VCaP (cell line): ENCODE measurements at regions not wholly inside any gene's neighbourhood (a gene's known extent, or its start where the extent isn't known, plus 50 kb on each side); places are given as distances from the start of the nearest gene placed in this dataset.
"Not testable (repeated sequence)": the region's sequence is repeated elsewhere in the genome, so short reads cannot be mapped to it uniquely, and the experiment has no call there.

Experiments
- H3K27ac ChIP-seq: fragments of 450-650 bp; 2 replicates; pipeline ENCODE4 v1.5.1; 2017

DNA sequence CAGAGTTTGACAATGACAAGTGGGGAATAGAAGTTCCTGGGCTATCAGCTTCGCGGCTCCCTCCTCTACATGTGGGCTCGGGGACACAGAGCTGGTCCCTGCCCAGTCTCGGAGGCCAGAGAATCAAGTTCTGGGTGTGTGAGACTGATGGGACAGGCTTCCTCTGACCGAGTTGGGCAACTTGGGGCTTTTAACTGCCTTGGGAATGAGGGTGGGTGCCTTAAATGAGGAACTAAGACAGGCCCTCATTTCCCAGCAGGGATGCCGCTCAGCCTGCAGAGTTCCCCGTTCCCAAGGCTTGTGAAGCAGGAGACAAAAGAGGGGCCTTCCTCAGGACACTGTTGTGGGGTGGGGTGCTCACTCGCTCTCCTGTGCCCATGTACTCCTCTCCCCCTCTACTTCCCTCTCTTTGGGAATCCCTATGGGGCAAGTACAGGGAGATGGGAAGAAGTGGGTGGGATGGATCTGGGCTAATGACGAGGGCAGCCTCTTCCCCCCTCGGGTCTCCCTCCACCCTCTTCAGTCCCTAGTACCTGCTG is 290.2 kb downstream of the BCL2L11 start:
- H3K27ac ChIP-seq: not testable (repeated sequence)

- H3K27ac ChIP-seq: not testable (repeated sequence)
Observed at GRCh38 chr2:111411867-111412681, 291.4 kb downstream of the BCL2L11 start.

DNA sequence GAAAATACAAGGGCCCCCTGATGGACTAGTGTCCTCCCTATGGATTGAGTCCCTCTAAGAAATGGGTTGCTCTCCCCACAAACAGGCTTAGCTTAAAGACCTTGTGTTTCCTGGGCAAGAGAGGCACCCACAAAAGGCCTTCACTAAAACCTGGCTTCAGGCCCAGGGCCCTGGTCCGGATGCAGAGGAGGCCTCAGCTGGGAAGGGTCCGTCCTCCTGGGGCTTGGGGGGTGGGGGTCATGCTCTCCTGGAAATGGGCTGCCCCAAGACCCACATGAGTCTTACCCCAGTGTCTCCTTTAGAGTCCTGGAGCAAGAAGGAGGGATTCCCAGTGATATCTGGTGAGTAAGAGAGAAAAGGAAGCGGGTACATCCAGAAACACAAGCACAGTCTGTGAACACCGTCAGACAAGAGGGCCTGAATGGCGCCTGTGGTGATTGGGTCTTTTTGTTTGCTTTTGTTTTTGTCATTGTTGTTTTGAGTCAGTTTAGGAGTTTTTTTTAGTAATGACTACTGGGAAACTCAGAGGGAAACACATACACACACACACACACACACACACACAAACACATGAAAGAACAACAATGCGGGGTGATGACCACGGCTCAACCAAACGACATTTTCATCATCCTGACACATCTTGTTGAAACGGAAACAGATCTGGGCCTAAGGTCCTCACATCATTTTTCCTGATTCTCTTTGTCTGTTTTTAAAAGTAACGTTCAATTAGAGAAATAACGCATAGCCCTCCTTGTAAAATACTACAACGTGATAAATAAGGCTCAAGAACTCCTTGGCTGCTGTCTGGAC is 292.3 kb downstream of the BCL2L11 start:
- H3K27ac ChIP-seq: not testable (repeated sequence)

GRCh38 chr2:111413950-111414349 is 293.2 kb downstream of the BCL2L11 start:
- H3K27ac ChIP-seq: not testable (repeated sequence)

DNA sequence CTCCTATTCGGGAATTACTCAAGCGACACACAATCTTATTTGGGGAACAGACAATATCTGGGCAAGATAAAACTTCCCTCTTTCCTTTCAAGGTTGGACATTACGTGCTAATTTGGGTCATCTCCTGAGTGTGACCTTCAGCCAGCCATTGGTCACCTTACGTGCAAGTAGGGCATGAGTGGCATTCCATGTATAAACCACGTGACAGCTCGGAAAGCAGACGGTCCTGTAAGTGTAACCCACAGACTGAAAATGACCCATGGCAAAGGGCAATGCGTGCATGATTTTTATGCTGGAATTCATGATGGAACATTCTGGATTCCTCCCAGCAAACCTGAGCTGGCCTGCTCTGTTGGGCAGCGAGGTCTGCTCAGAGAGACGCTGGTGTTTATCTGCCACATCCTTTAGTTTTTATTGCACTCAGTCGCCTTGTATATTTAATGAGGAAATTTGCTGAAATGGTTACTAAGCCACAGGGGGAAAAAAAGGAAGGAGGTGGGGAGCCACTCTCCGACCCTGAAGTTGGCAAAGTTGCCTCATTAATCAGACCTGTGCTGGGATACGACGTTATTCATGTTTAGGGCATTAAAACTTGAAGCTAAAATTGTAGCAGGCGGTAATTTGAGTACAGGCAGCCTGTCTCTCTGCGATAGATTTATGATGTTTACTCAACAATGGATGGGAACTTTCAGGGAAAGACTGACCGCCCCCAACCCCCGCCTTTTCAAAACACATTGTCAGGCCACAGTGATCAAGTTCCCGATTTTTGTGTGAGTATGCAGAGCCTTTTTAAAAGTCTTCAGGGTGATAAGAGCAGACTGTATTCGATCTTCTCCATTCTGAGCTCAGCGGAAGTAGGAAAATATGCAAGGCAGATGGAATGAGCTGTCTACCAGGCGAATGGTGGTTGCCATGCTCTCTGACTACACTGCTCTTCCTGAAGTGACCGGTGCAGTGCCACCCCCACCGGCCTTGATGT is 295.3 kb downstream of the BCL2L11 start:
- not testable (repeated sequence) for H3K27ac ChIP-seq

GRCh38 chr2:111417026-111417425 is 296.3 kb downstream of the BCL2L11 start:
- H3K27ac ChIP-seq: not testable (repeated sequence)

DNA sequence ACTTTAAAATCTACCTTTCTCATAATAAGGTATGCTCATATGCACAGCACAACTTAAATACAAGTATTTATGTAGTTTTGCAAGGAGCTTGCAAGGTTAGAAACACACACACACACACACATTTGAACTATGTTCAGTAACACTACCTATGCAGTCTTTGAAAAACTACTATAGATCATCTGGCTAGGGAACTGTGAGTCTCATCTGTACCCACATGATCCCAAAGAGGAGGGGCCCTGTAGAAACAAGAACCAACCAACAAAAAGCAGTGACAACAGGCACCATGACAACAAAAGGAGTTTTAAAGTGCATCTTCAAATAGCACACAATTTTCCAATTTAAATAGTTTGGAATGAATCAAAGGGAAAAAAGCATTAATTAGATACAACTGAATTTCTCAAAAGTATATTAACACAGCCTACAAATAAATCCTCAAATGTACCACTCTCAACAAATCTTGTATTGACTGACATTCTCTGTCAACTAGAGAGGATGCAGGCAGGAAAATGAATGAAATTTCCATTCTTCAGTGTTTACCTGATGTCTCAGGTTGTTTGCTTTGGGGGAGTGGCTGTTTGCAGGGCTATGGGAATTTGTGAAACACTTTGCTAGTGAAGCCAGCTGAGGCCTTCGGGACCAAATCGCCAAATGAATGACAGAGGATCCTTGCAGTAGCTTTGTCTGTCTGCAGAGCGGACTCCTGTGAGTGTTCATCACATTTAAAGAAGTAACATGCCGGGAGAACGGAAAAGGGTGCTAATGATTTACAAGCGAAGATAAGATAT is 297.6 kb downstream of the BCL2L11 start:
- H3K27ac ChIP-seq: not testable (repeated sequence)

GRCh38 chr2:111420074-111420473 is 299.4 kb downstream of the BCL2L11 start:
- not testable (repeated sequence) for H3K27ac ChIP-seq

DNA sequence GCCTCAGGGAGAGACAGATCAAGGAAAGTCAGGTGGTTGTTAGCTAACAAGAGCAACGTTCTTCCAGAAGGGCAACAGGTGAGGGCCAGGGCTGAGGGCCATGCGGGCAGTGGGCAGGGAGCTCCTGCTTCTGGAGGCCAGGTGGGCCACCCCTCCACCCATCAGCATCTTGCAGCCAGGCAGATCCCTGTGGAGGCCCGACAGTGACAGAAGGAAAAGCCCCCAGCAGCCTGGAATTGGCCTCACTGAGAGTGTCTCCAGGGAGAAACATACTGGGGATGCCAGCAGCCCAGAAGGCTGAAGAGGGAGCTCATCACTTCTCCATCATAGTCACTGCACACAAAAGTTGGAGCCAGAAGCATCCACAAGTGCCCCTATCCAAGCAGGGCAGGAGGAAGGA is 300.1 kb downstream of the BCL2L11 start:
- not testable (repeated sequence) for H3K27ac ChIP-seq

DNA sequence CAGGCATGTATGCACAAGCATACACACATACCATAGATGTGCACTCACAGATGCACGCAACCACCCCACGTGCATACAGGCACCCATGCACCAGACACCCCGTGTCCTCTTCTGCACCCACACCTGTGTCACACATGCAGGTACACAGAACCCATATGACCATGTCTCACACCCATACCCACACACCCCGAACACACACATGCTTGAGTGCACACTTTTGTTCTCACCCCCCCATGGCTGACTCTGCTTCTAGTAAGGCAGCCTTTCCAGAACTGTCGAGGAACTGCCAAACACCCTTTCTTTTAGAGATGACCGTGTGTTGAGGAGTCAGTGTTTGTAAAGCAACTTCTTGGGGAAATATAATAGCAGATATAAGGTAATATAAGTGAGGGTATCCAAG is 301.2 kb downstream of the BCL2L11 start:
- not testable (repeated sequence) for H3K27ac ChIP-seq

DNA sequence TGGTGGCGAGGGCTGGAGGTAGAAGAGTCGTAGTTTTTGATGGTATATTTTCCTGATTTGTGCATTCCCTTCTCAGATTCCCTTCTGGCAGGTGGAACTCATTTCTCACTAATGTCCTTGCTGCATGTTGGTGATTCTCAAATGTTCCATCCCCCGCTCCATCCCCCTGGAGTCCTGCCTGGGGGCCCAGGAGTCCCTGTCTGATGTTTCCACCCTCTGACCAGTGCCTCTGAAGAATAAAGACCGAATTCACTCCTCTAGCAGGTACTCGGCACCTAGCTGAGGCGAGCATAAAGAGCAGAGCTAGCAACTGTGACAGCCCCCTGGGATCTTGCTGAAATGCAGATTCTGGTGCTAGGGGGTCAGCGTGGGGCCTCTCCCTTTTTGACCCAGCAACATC is 301.8 kb downstream of the BCL2L11 start:
- H3K27ac ChIP-seq: not testable (repeated sequence)

- not testable (repeated sequence) for H3K27ac ChIP-seq
Observed at GRCh38 chr2:111423184-111423583, 302.5 kb downstream of the BCL2L11 start.

GRCh38 chr2:111424176-111424575 is 303.5 kb downstream of the BCL2L11 start:
- H3K27ac ChIP-seq: not testable (repeated sequence)

- not testable (repeated sequence) for H3K27ac ChIP-seq
Observed at GRCh38 chr2:111424851-111425309, 304.2 kb downstream of the BCL2L11 start.

DNA sequence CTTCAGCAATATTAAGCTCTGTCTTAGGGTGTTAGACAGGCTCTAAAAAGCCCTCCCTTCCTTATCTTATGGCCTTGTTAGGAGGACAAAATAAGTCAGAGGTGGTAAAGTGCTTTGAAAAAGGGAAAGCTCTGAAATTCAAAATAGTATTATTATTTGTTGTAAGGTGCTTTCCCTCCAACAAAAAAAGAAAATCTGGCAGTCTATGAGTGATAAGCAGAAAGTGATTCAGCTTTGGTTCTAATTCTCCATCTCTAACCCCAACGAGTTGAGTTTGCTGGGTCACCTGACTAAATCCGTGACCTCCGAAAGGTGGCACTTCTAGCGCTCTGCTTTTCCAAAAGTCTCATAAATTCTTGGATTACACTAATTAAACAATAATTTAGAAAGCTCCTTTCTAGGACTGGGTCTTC is 305.1 kb downstream of the BCL2L11 start:
- not testable (repeated sequence) for H3K27ac ChIP-seq

DNA sequence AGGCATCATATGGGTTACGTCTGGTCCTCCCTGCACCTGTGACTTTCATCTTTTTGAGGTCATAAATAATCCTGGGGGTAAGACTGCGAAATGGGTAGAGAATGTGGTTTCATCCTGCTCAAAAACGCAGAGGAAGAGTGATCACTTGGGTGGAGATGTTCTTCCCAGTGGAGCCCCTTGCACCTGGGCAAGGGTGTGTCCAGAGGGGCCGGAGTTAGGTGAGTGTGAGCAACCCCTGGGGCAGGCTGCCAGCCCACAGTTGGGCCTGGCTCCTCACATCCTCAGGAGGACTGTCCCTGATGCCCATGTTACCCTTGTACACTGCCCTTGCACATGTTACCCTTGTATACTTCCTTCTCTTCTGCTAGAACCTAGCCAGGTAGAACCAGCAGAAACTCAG is 306.6 kb downstream of the BCL2L11 start:
- not testable (repeated sequence) for H3K27ac ChIP-seq

DNA sequence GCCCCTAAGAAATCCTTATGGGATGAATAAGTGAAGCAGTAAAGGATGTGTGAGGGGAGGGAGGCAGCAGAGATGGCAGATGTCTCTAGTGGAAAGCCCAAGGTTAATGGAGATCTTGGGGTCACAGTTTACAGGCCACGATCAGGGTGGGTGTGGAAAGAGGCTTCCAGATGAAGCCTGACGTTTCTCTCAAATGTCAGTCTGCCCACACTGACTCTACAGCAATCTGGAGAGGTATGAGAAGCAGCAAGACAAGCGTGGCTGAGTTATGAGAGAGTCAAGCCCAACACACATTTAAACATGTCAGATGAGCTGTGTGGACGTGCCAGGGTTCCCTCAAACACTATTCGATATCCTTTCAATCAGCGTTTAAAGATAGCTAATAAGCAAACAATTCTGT is 308.2 kb downstream of the BCL2L11 start:
- not testable (repeated sequence) for H3K27ac ChIP-seq

- H3K27ac ChIP-seq: not testable (repeated sequence)
Observed at GRCh38 chr2:111429353-111429752, 308.6 kb downstream of the BCL2L11 start.

- not testable (repeated sequence) for H3K27ac ChIP-seq
Observed at GRCh38 chr2:111430817-111431661, 310.3 kb downstream of the BCL2L11 start.

DNA sequence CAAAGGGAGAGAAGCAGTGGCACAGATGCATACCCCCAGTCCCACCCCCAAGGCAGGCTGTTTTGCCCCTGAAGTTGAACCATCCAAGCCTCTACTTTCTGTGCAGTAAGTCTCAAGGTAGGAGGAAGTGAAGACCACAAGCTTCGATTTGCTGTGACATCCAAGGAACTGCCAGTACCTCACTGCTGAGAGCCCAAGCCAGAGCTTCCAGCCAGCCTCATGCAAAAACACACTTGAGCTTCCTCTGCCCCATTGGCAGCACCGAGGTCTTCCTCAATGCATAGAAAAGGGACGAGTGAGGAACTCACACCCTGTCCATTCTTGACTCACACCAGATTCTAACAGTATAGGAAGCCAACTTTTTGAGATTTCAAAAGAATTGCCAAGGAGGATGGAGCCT is 311.7 kb downstream of the BCL2L11 start:
- not testable (repeated sequence) for H3K27ac ChIP-seq
